HUES64 (cell line): ENCODE measurements at regions not wholly inside any gene's neighbourhood (a gene's known extent, or its start where the extent isn't known, plus 50 kb on each side); places are given as distances from the start of the nearest gene placed in this dataset.

Experiments
- H3K27ac ChIP-seq: 2 replicates; pipeline ENCODE4 v1.7.0; 2013; ENCODE audit warnings: low read depth, low read length, inconsistent platforms
- H3K27me3 ChIP-seq: 2 replicates; pipeline ENCODE4 v1.6.1; 2013; ENCODE audit warnings: mild to moderate bottlenecking, low read length; ENCODE audit not compliant: insufficient read depth
- H3K36me3 ChIP-seq: 2 replicates; pipeline ENCODE4 v1.6.1; 2013; ENCODE audit warnings: mild to moderate bottlenecking, low read length; ENCODE audit not compliant: insufficient read depth
- H3K4me1 ChIP-seq: 2 replicates; pipeline ENCODE4 v1.6.1; 2013; ENCODE audit warnings: mild to moderate bottlenecking, low read length, moderate library complexity; ENCODE audit not compliant: insufficient read depth
- H3K4me3 ChIP-seq: 2 replicates; pipeline ENCODE4 v1.5.1; 2013; ENCODE audit warnings: mild to moderate bottlenecking, low read length, moderate library complexity
- H3K9ac ChIP-seq: 2 replicates; pipeline ENCODE4 v1.6.1; 2013; ENCODE audit warnings: mild to moderate bottlenecking, low read depth, low read length
- H3K9me3 ChIP-seq: 2 replicates; pipeline ENCODE4 v1.6.1; 2013; ENCODE audit warnings: low read depth, low read length; ENCODE audit not compliant: insufficient read depth
- WGBS: fragments of 150-250, 120-280 bp; methylation state at CpG from one replicate; pipeline ENCODE4 v1.1.7; 2013; ENCODE audit warnings: missing lambda C conversion rate; 5-methylcytosine and 5-hydroxymethylcytosine counted together

GRCh38 chr5:167261309-167262100 lies 1029.9 kb upstream of the WWC1 start:
- Histone ChIP-seq H3K4me3 (no peak overlapping the region), H3K9me3 (no peaks in the 10 kb centered on the region), H3K4me1 (no peaks in the 10 kb centered on the region), H3K9ac (no peak overlapping the region), H3K27ac (no peak overlapping the region), H3K36me3 (no peaks in the 10 kb centered on the region), H3K27me3 (no peaks in the 10 kb centered on the region)
- 92% methylated on average over 3 of the region's 3 CpGs for WGBS

- Histone ChIP-seq H3K9me3 (no peaks in the 10 kb centered on the region), H3K36me3 (no peaks in the 10 kb centered on the region), H3K27me3 (no peaks in the 10 kb centered on the region), H3K4me3 (no peak overlapping the region), H3K9ac (no peak overlapping the region), H3K27ac (no peak overlapping the region), H3K4me1 (peaks cover under 1% of the 10 kb centered on the region; the same call in 1 of the 2 replicates)
- 81% methylated on average over 3 of the region's 4 CpGs for WGBS
Observed at GRCh38 chr5:167263185-167263584, 1028.3 kb upstream of the WWC1 start.

DNA sequence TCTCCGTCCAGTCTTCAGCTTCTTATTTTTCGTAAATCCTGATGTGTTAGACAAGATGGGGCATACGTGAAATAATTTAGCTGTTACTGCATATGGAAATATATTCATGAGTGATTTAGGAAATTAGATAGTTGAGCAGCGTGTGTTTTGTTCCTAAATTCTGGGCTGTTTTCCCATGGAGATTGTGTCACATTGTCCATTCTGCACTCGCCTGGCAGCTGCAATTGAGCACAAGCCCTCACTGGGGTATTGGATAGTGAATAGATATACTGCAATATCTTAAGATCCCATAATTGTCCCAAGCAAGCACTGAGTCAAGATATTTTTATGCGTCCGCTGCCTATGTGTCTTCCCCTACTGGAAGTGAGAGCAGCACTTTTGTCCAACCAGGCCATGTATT lies 1027.1 kb upstream of the WWC1 start:
- Histone ChIP-seq H3K27ac (no peak overlapping the region), H3K36me3 (no peaks in the 10 kb centered on the region), H3K4me3 (no peak overlapping the region), H3K9me3 (no peaks in the 10 kb centered on the region), H3K9ac (no peak overlapping the region), H3K27me3 (no peaks in the 10 kb centered on the region), H3K4me1 (peaks cover 12% of the 10 kb centered on the region)
- 96% methylated on average over 7 of the region's 7 CpGs for WGBS

- no peak overlapping the region for H3K4me3 ChIP-seq
- H3K27ac ChIP-seq = no peak overlapping the region
- peaks cover 14% of the 10 kb centered on the region for H3K4me1 ChIP-seq
- H3K36me3 ChIP-seq = no peaks in the 10 kb centered on the region
- H3K9ac ChIP-seq = no peak overlapping the region
- H3K9me3 ChIP-seq = no peaks in the 10 kb centered on the region
- H3K27me3 ChIP-seq = no peaks in the 10 kb centered on the region
Observed at GRCh38 chr5:167268337-167268736, 1023.1 kb upstream of the WWC1 start.

DNA sequence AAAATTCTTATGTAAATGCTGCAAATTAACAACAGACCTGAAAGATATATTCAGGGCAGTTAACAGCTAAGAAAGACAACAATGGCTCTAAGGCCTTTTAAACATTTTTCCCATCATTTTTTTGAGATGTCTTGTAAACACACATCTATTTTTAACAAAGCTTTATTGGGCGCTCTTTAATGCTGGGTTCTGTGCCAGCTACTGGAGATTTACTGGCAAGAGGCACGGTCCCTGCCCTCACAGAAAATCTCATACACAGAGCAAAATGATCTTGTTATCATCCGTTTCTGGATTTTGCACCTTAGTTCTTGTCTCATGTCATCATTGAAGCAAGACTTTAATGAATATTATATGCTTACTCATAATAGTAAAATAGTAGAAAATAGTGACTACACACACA lies 1022.3 kb upstream of the WWC1 start:
- H3K9ac ChIP-seq = no peak overlapping the region
- no peak overlapping the region for H3K4me3 ChIP-seq
- no peaks in the 10 kb centered on the region for H3K36me3 ChIP-seq
- H3K27me3 ChIP-seq = no peaks in the 10 kb centered on the region
- H3K9me3 ChIP-seq = no peaks in the 10 kb centered on the region
- H3K27ac ChIP-seq = no peak overlapping the region
- H3K4me1 ChIP-seq = peaks cover 14% of the 10 kb centered on the region
- WGBS = 78% methylated on average over 3 of the region's 3 CpGs

- no peak overlapping the region for H3K27ac ChIP-seq
- WGBS = 95% methylated on average over 3 of the region's 3 CpGs
- H3K9me3 ChIP-seq = no peaks in the 10 kb centered on the region
- H3K9ac ChIP-seq = no peak overlapping the region
- H3K36me3 ChIP-seq = no peaks in the 10 kb centered on the region
- H3K27me3 ChIP-seq = no peaks in the 10 kb centered on the region
- no peak overlapping the region for H3K4me3 ChIP-seq
- H3K4me1 ChIP-seq = peaks cover 14% of the 10 kb centered on the region
Observed at GRCh38 chr5:167271081-167271480, 1020.4 kb upstream of the WWC1 start.

GRCh38 chr5:167271511-167271910 lies 1019.9 kb upstream of the WWC1 start:
- Histone ChIP-seq H3K27me3 (no peaks in the 10 kb centered on the region), H3K27ac (no peak overlapping the region), H3K4me1 (peaks cover 14% of the 10 kb centered on the region), H3K4me3 (no peak overlapping the region), H3K9ac (no peak overlapping the region), H3K36me3 (no peaks in the 10 kb centered on the region), H3K9me3 (no peaks in the 10 kb centered on the region)
- WGBS = 94% methylated on average over 3 of the region's 4 CpGs

GRCh38 chr5:167280111-167280510 lies 1011.3 kb upstream of the WWC1 start:
- no peak overlapping the region for H3K9ac ChIP-seq
- H3K27ac ChIP-seq = no peak overlapping the region
- no peaks in the 10 kb centered on the region for H3K9me3 ChIP-seq

GRCh38 chr5:167281925-167282324 lies 1009.5 kb upstream of the WWC1 start:
- H3K36me3 ChIP-seq = no peaks in the 10 kb centered on the region
- peaks cover under 1% of the 10 kb centered on the region; the same call in 1 of the 2 replicates for H3K4me1 ChIP-seq
- WGBS = 98% methylated on average over 3 of the region's 3 CpGs
- H3K27ac ChIP-seq = no peak overlapping the region
- no peaks in the 10 kb centered on the region for H3K27me3 ChIP-seq
- H3K9me3 ChIP-seq = no peaks in the 10 kb centered on the region
- no peak overlapping the region for H3K9ac ChIP-seq
- no peak overlapping the region for H3K4me3 ChIP-seq

More at GRCh38 chr5:167280111-167280510, 1011.3 kb upstream of the WWC1 start:
- WGBS = 88% methylated on average over 3 of the region's 3 CpGs
- no peaks in the 10 kb centered on the region for H3K4me1 ChIP-seq
- no peak overlapping the region for H3K4me3 ChIP-seq
- H3K27me3 ChIP-seq = no peaks in the 10 kb centered on the region
- H3K36me3 ChIP-seq = no peaks in the 10 kb centered on the region

GRCh38 chr5:167283691-167284090 lies 1007.8 kb upstream of the WWC1 start:
- H3K4me1 ChIP-seq = peaks cover 11% of the 10 kb centered on the region; the same call in 1 of the 2 replicates
- H3K9me3 ChIP-seq = no peaks in the 10 kb centered on the region
- H3K27ac ChIP-seq = no peak overlapping the region
- no peaks in the 10 kb centered on the region for H3K27me3 ChIP-seq
- 87% methylated on average over 4 of the region's 4 CpGs for WGBS
- no peak overlapping the region for H3K4me3 ChIP-seq
- no peak overlapping the region for H3K9ac ChIP-seq
- H3K36me3 ChIP-seq = no peaks in the 10 kb centered on the region

GRCh38 chr5:167284222-167284890 lies 1007.1 kb upstream of the WWC1 start:
- H3K36me3 ChIP-seq = no peaks in the 10 kb centered on the region
- WGBS = 96% methylated on average over 6 of the region's 6 CpGs
- H3K27me3 ChIP-seq = no peaks in the 10 kb centered on the region
- H3K4me1 ChIP-seq = peaks cover 11% of the 10 kb centered on the region; the same call in 1 of the 2 replicates
- no peak overlapping the region for H3K9ac ChIP-seq
- no peak overlapping the region for H3K4me3 ChIP-seq
- H3K27ac ChIP-seq = no peak overlapping the region
- H3K9me3 ChIP-seq = no peaks in the 10 kb centered on the region
